ENCODE measurements at regions not wholly inside any gene's neighbourhood (a gene's known extent, or its start where the extent isn't known, plus 50 kb on each side); places are given as distances from the start of the nearest gene placed in this dataset.
A peak's percentile ranks its signal among the peaks of the same experiment; 100 is the strongest.

- peak; percentile 45 for ATAC-seq
- TF ChIP-seq TSHZ2 (CRISPR knock-in tag; IDR thresholded peaks at IDR 0.05) = no peak
Observed at GRCh38 chr5:160507221-160507721, 85.6 kb downstream of the PTTG1 start.

- TF ChIP-seq ZNF565 (CRISPR knock-in tag; conservative IDR thresholded peaks at IDR 0.05; ENCODE audit: low read depth) = no peak
- TF ChIP-seq BACH2 (CRISPR knock-in tag; IDR thresholded peaks at IDR 0.05; ENCODE audit: borderline replicate concordance) = no peak
- no peak for TF ChIP-seq ZC3H10 (CRISPR knock-in tag; IDR thresholded peaks at IDR 0.05)
- no peak for TF ChIP-seq ZNF70 (CRISPR knock-in tag; IDR thresholded peaks at IDR 0.05)
- no peak for TF ChIP-seq ZFP30 (CRISPR knock-in tag; IDR thresholded peaks at IDR 0.05)
- no peak for TF ChIP-seq TSHZ2 (CRISPR knock-in tag; IDR thresholded peaks at IDR 0.05)
- no peak for TF ChIP-seq RARB (CRISPR knock-in tag; IDR thresholded peaks at IDR 0.05)
- no peak for TF ChIP-seq ZFP3 (CRISPR knock-in tag; IDR thresholded peaks at IDR 0.05)
- no peak for TF ChIP-seq ZNF8 (CRISPR knock-in tag; IDR thresholded peaks at IDR 0.05)
- no peak for TF ChIP-seq POU6F1 (CRISPR knock-in tag; IDR thresholded peaks at IDR 0.05; ENCODE audit: borderline replicate concordance, low read depth)
- TF ChIP-seq ARNTL (CRISPR knock-in tag; IDR thresholded peaks at IDR 0.05; ENCODE audit: borderline replicate concordance, low read depth) = no peak
- no peak for TF ChIP-seq TCF4 (CRISPR knock-in tag; IDR thresholded peaks at IDR 0.05; ENCODE audit: borderline replicate concordance)
- no peak for TF ChIP-seq CSDC2 (CRISPR knock-in tag; IDR thresholded peaks at IDR 0.05)
- no peak for TF ChIP-seq PATZ1 (CRISPR knock-in tag; IDR thresholded peaks at IDR 0.05; ENCODE audit: borderline replicate concordance)
- TF ChIP-seq CREB5 (CRISPR knock-in tag; IDR thresholded peaks at IDR 0.05; ENCODE audit: low read depth) = no peak
- peak; percentile 96 for ATAC-seq
Observed at GRCh38 chr5:160508780-160509361, 87.2 kb downstream of the PTTG1 start.

GRCh38 chr5:160511280-160511929 lies 89.8 kb downstream of the PTTG1 start:
- no peak for ATAC-seq
- TF ChIP-seq POU6F1 (CRISPR knock-in tag; IDR thresholded peaks at IDR 0.05; ENCODE audit: borderline replicate concordance, low read depth) (no peak), PPARA (CRISPR knock-in tag; IDR thresholded peaks at IDR 0.05; ENCODE audit: borderline replicate concordance) (no peak), TSHZ2 (CRISPR knock-in tag; IDR thresholded peaks at IDR 0.05) (no peak), RARB (CRISPR knock-in tag; IDR thresholded peaks at IDR 0.05) (no peak), CSDC2 (CRISPR knock-in tag; IDR thresholded peaks at IDR 0.05) (no peak), ESRRG (CRISPR knock-in tag; IDR thresholded peaks at IDR 0.05) (no peak), ZNF70 (CRISPR knock-in tag; IDR thresholded peaks at IDR 0.05) (no peak), CSRNP3 (CRISPR knock-in tag; IDR thresholded peaks at IDR 0.05) (no peak)

All from SK-N-SH treated with all-trans-retinoic acid at 6 μM for 48 hours (cell line).